ENCODE measurements at regions not wholly inside any gene's neighbourhood (a gene's known extent, or its start where the extent isn't known, plus 50 kb on each side); places are given as distances from the start of the nearest gene placed in this dataset.

- no peak for TF ChIP-seq CTCF (IDR thresholded peaks at IDR 0.05)
- TF ChIP-seq POLR2AphosphoS5 (IDR thresholded peaks at IDR 0.05): no peak
- no peak for TF ChIP-seq POLR2A (IDR thresholded peaks at IDR 0.05)
These were observed 427.4 kb upstream of the CADM1 start for GRCh38 chr11:115931548-115932083.
